Sigmoid colon (tissue), 4 donors: ENCODE measurements at regions not wholly inside any gene's neighbourhood (a gene's known extent, or its start where the extent isn't known, plus 50 kb on each side); places are given as distances from the start of the nearest gene placed in this dataset.

ENCODE experiments used
- CTCF ChIP-seq, 4 experiments: fragments of 450-650 bp in 3 of 4; fragments of 200-600 bp in 1 of 4; IDR thresholded peaks; one replicate each; pipeline ENCODE4 v1.5.1; 2016 to 2019; ENCODE audit warnings: antibody characterized with exemption in 4 of 4, mild to moderate bottlenecking in 3 of 4, moderate library complexity in 2 of 4
- EP300 ChIP-seq, 4 donors: sonication (generic); formaldehyde crosslinking; IDR thresholded peaks; one replicate each; pipeline ENCODE4 v1.6.1; 2017; ENCODE audit warnings: antibody characterized with exemption in 4 of 4
- POLR2A ChIP-seq, 2 donors: fragments of 450-650 bp; IDR thresholded peaks; one replicate each; pipeline ENCODE4 v1.6.1; 2016; ENCODE audit warnings: antibody characterized with exemption in 2 of 2, mild to moderate bottlenecking in 2 of 2, moderate library complexity in 2 of 2

- TF ChIP-seq CTCF (IDR thresholded peaks at IDR 0.05), result no peak
- TF ChIP-seq POLR2A (IDR thresholded peaks at IDR 0.05), result no peak
- no peak for TF ChIP-seq EP300 (IDR thresholded peaks at IDR 0.05)
Measured at GRCh38 chr10:21368728-21369425, 156.6 kb downstream of the SKIDA1 start.
